HG03432 (cell line): ENCODE measurements at regions not wholly inside any gene's neighbourhood (a gene's known extent, or its start where the extent isn't known, plus 50 kb on each side); places are given as distances from the start of the nearest gene placed in this dataset.
"Not testable (repeated sequence)": the region's sequence is repeated elsewhere in the genome, so short reads cannot be mapped to it uniquely, and the experiment has no call there.

Source experiments
- ATAC-seq: cut with Tn5 transposase; IDR thresholded peaks from one replicate; pipeline ENCODE4 v1.9.1; 2021; ENCODE audit warnings: mild to moderate bottlenecking, moderate library complexity; ENCODE audit not compliant: unreplicated experiment

- ATAC-seq, result no peak
These were observed 1745.3 kb downstream of the MRPL39 start for GRCh38 chr21:23861911-23862504.

- no peak for ATAC-seq
These were observed 1748.4 kb downstream of the MRPL39 start for GRCh38 chr21:23858878-23859277.

- peak; percentile 78 for ATAC-seq
These were observed 1753.4 kb downstream of the MRPL39 start for GRCh38 chr21:23853796-23854379.

- ATAC-seq, result no peak
These were observed 1769.7 kb downstream of the MRPL39 start for GRCh38 chr21:23837564-23837963.

- ATAC-seq, result no peak
These were observed 1784.5 kb downstream of the MRPL39 start for GRCh38 chr21:23822760-23823159.

GRCh38 chr21:23817337-23817736, 1789.9 kb downstream of the MRPL39 start:
- ATAC-seq, result no peak

GRCh38 chr21:23812485-23812884, 1794.8 kb downstream of the MRPL39 start:
- ATAC-seq, result no peak

GRCh38 chr21:23811805-23812204, 1795.5 kb downstream of the MRPL39 start:
- ATAC-seq, result no peak

GRCh38 chr21:23809573-23809972, 1797.7 kb downstream of the MRPL39 start:
- no peak for ATAC-seq

GRCh38 chr21:23806966-23807548, 1800.2 kb downstream of the MRPL39 start:
- ATAC-seq, result not testable (repeated sequence)

GRCh38 chr21:23804866-23805265, 1802.4 kb downstream of the MRPL39 start:
- no peak for ATAC-seq

- no peak for ATAC-seq
These were observed 1806.0 kb downstream of the MRPL39 start for GRCh38 chr21:23801292-23801691.

GRCh38 chr21:23799376-23799775, 1807.9 kb downstream of the MRPL39 start:
- ATAC-seq, result no peak

GRCh38 chr21:23792300-23792699, 1815.0 kb downstream of the MRPL39 start:
- ATAC-seq, result no peak

- ATAC-seq, result no peak
These were observed 1817.4 kb downstream of the MRPL39 start for GRCh38 chr21:23789864-23790263.

- ATAC-seq, result no peak
These were observed 1827.0 kb downstream of the MRPL39 start for GRCh38 chr21:23780326-23780725.

GRCh38 chr21:23743821-23744220, 1863.5 kb downstream of the MRPL39 start:
- ATAC-seq, result no peak

- ATAC-seq, result no peak
These were observed 1866.8 kb downstream of the MRPL39 start for GRCh38 chr21:23740463-23740862.

- no peak for ATAC-seq
These were observed 1874.5 kb downstream of the MRPL39 start for GRCh38 chr21:23732776-23733175.

- no peak for ATAC-seq
These were observed 1878.0 kb downstream of the MRPL39 start for GRCh38 chr21:23729331-23729730.

- ATAC-seq, result peak; percentile 49
These were observed 1881.7 kb downstream of the MRPL39 start for GRCh38 chr21:23725576-23725975.

- no peak for ATAC-seq
These were observed 1888.6 kb downstream of the MRPL39 start for GRCh38 chr21:23718446-23719285.
